ENCODE measurements at regions not wholly inside any gene's neighbourhood (a gene's known extent, or its start where the extent isn't known, plus 50 kb on each side); places are given as distances from the start of the nearest gene placed in this dataset.
"Not testable (repeated sequence)": the region's sequence is repeated elsewhere in the genome, so short reads cannot be mapped to it uniquely, and the experiment has no call there.

- TF ChIP-seq CTCF (IDR thresholded peaks at IDR 0.05; ENCODE audit: insufficient read depth, low read length) = no peak
- DNase-seq (ENCODE audit: low read depth) = no peak
- H3K4me3 ChIP-seq (ENCODE audit: low read depth, low read length) = no peak overlapping the region
These were observed 452.8 kb upstream of the PTGER4 start for GRCh38 chr5:40226906-40227305.

- not testable (repeated sequence) for H3K4me3 ChIP-seq (ENCODE audit: low read depth, low read length); DNase-seq (ENCODE audit: low read depth)
These were observed 454.6 kb upstream of the PTGER4 start for GRCh38 chr5:40225147-40225546.

GRCh38 chr5:40224421-40224820 is 455.3 kb upstream of the PTGER4 start:
- DNase-seq (ENCODE audit: low read depth) = peak; percentile 46
- no peak for TF ChIP-seq CTCF (IDR thresholded peaks at IDR 0.05; ENCODE audit: insufficient read depth, low read length)
- no peak overlapping the region for H3K4me3 ChIP-seq (ENCODE audit: low read depth, low read length)

- H3K4me3 ChIP-seq (ENCODE audit: low read depth, low read length) = no peak overlapping the region
- no peak for TF ChIP-seq CTCF (IDR thresholded peaks at IDR 0.05; ENCODE audit: insufficient read depth, low read length)
These were observed 455.8 kb upstream of the PTGER4 start for GRCh38 chr5:40223884-40224402.

GRCh38 chr5:40221796-40222195 is 457.9 kb upstream of the PTGER4 start:
- DNase-seq (ENCODE audit: low read depth) = peak; percentile 73
- TF ChIP-seq CTCF (IDR thresholded peaks at IDR 0.05; ENCODE audit: insufficient read depth, low read length) = no peak
- H3K4me3 ChIP-seq (ENCODE audit: low read depth, low read length) = no peak overlapping the region

More at GRCh38 chr5:40223884-40224402, 455.8 kb upstream of the PTGER4 start:
- peak; percentile 76 for DNase-seq (ENCODE audit: low read depth)

GRCh38 chr5:40221255-40221654 is 458.5 kb upstream of the PTGER4 start:
- no peak for TF ChIP-seq CTCF (IDR thresholded peaks at IDR 0.05; ENCODE audit: insufficient read depth, low read length)
- H3K4me3 ChIP-seq (ENCODE audit: low read depth, low read length) = no peak overlapping the region
- DNase-seq (ENCODE audit: low read depth) = no peak

GRCh38 chr5:40220260-40220659 is 459.5 kb upstream of the PTGER4 start:
- no peak overlapping the region for H3K4me3 ChIP-seq (ENCODE audit: low read depth, low read length)
- no peak for TF ChIP-seq CTCF (IDR thresholded peaks at IDR 0.05; ENCODE audit: insufficient read depth, low read length)
- no peak for DNase-seq (ENCODE audit: low read depth)

All from fibroblast of the aortic adventitia (primary cell).